Tibial nerve (tissue), 4 donors: ENCODE measurements at regions not wholly inside any gene's neighbourhood (a gene's known extent, or its start where the extent isn't known, plus 50 kb on each side); places are given as distances from the start of the nearest gene placed in this dataset.

ENCODE experiments used
- EP300 ChIP-seq, 2 donors: sonication (generic); formaldehyde crosslinking; IDR thresholded peaks; one replicate each; pipeline ENCODE4 v1.6.1; 2017; ENCODE audit warnings: antibody characterized with exemption in 2 of 2, mild to moderate bottlenecking in 1 of 2
- POLR2A ChIP-seq, 2 donors: fragments of 450-650 bp; IDR thresholded peaks; one replicate each; pipeline ENCODE4 v1.6.1; 2017; ENCODE audit warnings: antibody characterized with exemption in 2 of 2, mild to moderate bottlenecking in 2 of 2, moderate library complexity in 2 of 2
- TF ChIP-seq, protein P1 (sequence below), 5 experiments: fragments of 200-600 bp in 3 of 5; fragments of 450-650 bp in 2 of 5; sonication (generic) in 3 of 5; IDR thresholded peaks; one replicate each; pipeline ENCODE4 v1.5.1; 2016 to 2019; ENCODE audit warnings: antibody characterized with exemption in 5 of 5, mild to moderate bottlenecking in 3 of 5, moderate library complexity in 2 of 5

DNA sequence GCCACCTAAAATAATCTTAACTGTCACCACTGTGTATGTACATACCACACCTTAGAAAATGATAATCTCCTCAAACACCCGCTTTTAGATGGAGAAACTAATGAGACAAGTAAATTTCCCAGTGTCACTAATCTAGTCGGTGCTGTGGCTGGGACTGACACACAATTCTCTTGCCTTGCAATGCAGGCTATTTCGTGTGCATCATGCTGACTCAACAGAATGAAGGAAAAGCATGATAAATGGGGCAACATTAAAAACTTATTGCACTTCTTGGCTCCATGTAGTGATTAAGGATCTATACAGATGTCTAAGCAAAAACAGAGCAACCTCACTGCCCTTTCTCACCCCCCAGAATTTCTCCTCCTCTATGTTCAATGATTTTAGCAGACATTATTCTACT is 677.9 kb downstream of the DTWD2 start:
- TF ChIP-seq EP300 (IDR thresholded peaks at IDR 0.05) (no peak), POLR2A (IDR thresholded peaks at IDR 0.05) (no peak)
- TF ChIP-seq, protein P1, sequence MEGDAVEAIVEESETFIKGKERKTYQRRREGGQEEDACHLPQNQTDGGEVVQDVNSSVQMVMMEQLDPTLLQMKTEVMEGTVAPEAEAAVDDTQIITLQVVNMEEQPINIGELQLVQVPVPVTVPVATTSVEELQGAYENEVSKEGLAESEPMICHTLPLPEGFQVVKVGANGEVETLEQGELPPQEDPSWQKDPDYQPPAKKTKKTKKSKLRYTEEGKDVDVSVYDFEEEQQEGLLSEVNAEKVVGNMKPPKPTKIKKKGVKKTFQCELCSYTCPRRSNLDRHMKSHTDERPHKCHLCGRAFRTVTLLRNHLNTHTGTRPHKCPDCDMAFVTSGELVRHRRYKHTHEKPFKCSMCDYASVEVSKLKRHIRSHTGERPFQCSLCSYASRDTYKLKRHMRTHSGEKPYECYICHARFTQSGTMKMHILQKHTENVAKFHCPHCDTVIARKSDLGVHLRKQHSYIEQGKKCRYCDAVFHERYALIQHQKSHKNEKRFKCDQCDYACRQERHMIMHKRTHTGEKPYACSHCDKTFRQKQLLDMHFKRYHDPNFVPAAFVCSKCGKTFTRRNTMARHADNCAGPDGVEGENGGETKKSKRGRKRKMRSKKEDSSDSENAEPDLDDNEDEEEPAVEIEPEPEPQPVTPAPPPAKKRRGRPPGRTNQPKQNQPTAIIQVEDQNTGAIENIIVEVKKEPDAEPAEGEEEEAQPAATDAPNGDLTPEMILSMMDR (IDR thresholded peaks at IDR 0.05), result no peak
